ENCODE measurements at regions not wholly inside any gene's neighbourhood (a gene's known extent, or its start where the extent isn't known, plus 50 kb on each side); places are given as distances from the start of the nearest gene placed in this dataset.

DNA sequence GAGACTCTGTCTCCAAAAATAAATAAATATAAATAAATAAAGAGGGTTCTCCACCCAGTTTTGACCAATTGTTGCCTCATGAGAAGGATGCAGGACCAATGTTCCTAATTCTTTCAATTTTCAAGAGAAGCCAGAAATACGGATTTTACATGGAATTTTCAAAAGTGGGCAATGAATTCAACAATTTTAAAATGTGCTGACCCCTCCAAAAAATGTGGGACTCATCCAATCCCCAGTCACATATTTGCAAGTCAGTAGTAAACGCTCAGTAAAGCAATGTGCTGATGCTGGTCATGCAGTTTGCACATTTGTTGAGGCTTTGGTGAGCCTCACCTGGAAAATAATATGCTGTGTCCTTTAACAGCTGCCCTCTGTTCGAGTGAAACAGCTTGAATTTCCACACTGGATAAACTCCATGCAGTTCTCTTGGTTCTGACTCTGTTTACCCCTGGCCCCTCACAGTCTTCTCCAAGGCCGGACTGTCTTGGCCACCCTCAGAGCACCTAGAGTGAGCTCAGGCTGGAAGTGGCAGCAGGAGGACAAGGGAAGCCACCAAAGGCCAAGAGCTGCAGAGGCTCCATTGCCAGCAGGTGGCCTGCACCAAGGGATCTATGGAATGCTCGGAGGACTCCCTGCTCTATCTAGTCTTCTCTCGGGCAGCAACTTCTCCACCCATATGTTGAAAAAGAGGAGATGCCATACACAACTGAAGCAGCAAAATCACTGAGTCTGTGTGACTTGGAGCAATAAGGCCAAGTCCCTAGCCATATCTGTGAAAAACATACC is 246.8 kb downstream of the UACA start:
- H3K4me1 Mint-ChIP-seq: no peaks in the 10 kb centered on the region
- peaks cover 27 to 53% of the 10 kb centered on the region in 2 donors for H3K27me3 Mint-ChIP-seq (ENCODE audit: low read depth in 2 of 2)
- no peak overlapping the region for H3K27ac Mint-ChIP-seq
- peaks cover 5% of the 10 kb centered on the region for H3K36me3 Mint-ChIP-seq
- no peak overlapping the region for H3K4me3 Mint-ChIP-seq
- intact Hi-C loops (cut with micrococcal nuclease): no loop called here
- no peak for DNase-seq
- 94% methylated on average over 6 of the region's 6 CpGs for WGBS (ENCODE audit: insufficient coverage)
- H3K36me3 ChIP-seq (ENCODE audit: control insufficient read depth, insufficient read depth, low read length): no peaks in the 10 kb centered on the region
- no peak for ATAC-seq
- no peak overlapping the region for H3K27ac ChIP-seq (ENCODE audit: low read length)
- no peaks in the 10 kb centered on the region for H3K9me3 ChIP-seq (ENCODE audit: control insufficient read depth, insufficient read depth, low read length)
- H3K9me3 Mint-ChIP-seq: peaks cover 2 to 5% of the 10 kb centered on the region in 2 donors
- TF ChIP-seq, protein P1, sequence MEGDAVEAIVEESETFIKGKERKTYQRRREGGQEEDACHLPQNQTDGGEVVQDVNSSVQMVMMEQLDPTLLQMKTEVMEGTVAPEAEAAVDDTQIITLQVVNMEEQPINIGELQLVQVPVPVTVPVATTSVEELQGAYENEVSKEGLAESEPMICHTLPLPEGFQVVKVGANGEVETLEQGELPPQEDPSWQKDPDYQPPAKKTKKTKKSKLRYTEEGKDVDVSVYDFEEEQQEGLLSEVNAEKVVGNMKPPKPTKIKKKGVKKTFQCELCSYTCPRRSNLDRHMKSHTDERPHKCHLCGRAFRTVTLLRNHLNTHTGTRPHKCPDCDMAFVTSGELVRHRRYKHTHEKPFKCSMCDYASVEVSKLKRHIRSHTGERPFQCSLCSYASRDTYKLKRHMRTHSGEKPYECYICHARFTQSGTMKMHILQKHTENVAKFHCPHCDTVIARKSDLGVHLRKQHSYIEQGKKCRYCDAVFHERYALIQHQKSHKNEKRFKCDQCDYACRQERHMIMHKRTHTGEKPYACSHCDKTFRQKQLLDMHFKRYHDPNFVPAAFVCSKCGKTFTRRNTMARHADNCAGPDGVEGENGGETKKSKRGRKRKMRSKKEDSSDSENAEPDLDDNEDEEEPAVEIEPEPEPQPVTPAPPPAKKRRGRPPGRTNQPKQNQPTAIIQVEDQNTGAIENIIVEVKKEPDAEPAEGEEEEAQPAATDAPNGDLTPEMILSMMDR (IDR thresholded peaks at IDR 0.05): no peak
- H3K27me3 ChIP-seq (ENCODE audit: control insufficient read depth, insufficient read depth, low read length): no peaks in the 10 kb centered on the region
- no peak overlapping the region for H3K4me3 ChIP-seq (ENCODE audit: low read length)
- H3K4me1 ChIP-seq (ENCODE audit: control insufficient read depth, insufficient read depth, low read length): no peaks in the 10 kb centered on the region

DNA sequence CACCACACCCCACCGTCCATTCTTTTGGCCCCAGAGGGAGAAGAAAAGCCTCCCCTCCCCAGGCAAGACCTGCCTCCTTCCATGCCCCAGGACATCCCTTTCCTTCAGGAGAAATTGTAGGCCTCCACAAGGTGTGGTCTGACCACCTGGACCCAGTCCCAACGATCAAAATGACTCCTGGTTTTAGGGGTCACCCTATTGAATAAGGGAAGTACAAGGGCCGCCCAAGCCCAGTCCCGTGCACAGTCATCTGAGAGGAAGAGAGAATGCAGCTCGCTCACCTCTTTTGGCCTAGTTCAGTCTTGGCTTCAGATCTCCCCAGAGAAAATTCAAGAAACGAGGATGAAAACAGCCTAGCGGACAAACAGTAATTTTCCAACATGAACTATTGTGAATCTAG is 249.1 kb downstream of the UACA start:
- Histone ChIP-seq H3K4me3 (ENCODE audit: low read length) (no peak overlapping the region), H3K9me3 (ENCODE audit: control insufficient read depth, insufficient read depth, low read length) (peaks cover 10% of the 10 kb centered on the region), H3K27me3 (ENCODE audit: control insufficient read depth, insufficient read depth, low read length) (no peaks in the 10 kb centered on the region), H3K4me1 (ENCODE audit: control insufficient read depth, insufficient read depth, low read length) (peaks cover 8% of the 10 kb centered on the region), H3K36me3 (ENCODE audit: control insufficient read depth, insufficient read depth, low read length) (no peaks in the 10 kb centered on the region), H3K27ac (ENCODE audit: low read length) (no peak overlapping the region)
- Mint-ChIP-seq H3K27me3 (ENCODE audit: low read depth in 2 of 2) (peaks cover 23 to 60% of the 10 kb centered on the region in 2 donors), H3K27ac (no peak overlapping the region), H3K36me3 (peaks cover 22% of the 10 kb centered on the region), H3K4me1 (peaks cover 9 to 14% of the 10 kb centered on the region in 2 donors), H3K9me3 (peaks cover 7 to 16% of the 10 kb centered on the region in 2 donors), H3K4me3 (no peak overlapping the region)
- ATAC-seq (no peak), DNase-seq (no peak)
- TF ChIP-seq, protein P1 (IDR thresholded peaks at IDR 0.05): no peak
- intact Hi-C loops (cut with micrococcal nuclease): no loop called here
- WGBS (ENCODE audit: insufficient coverage): 73% methylated on average over 7 of the region's 7 CpGs

DNA sequence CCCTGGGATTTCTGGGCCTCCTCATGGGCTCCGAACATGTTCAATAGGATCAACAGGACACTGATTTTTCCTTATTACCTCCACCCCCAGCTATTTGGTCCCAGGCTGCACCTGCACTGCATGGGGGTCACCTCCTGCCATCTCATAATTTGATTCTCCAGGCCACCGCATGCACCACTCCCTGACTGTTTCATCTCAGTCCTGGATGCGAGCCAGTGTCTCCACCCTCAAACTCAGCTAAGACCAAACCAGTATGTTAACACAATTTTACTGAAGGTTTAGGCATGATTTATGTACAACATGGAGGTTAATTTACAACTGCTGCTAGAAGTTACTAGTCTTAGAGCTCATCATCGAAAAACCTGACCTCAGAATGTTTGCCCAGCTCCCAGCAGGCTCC is 249.5 kb downstream of the UACA start:
- Mint-ChIP-seq H3K4me3 (no peak overlapping the region), H3K4me1 (peaks cover 14 to 18% of the 10 kb centered on the region in 2 donors), H3K27ac (no peak overlapping the region), H3K36me3 (peaks cover 22% of the 10 kb centered on the region), H3K27me3 (ENCODE audit: low read depth in 2 of 2) (peaks cover 21 to 59% of the 10 kb centered on the region in 2 donors), H3K9me3 (peaks cover 7 to 16% of the 10 kb centered on the region in 2 donors)
- H3K27ac ChIP-seq (ENCODE audit: low read length): no peak overlapping the region
- H3K27me3 ChIP-seq (ENCODE audit: control insufficient read depth, insufficient read depth, low read length): no peaks in the 10 kb centered on the region
- 85% methylated on average over 4 of the region's 4 CpGs for WGBS (ENCODE audit: insufficient coverage)
- TF ChIP-seq, protein P1 (IDR thresholded peaks at IDR 0.05): no peak
- H3K9me3 ChIP-seq (ENCODE audit: control insufficient read depth, insufficient read depth, low read length): peaks cover 10% of the 10 kb centered on the region
- DNase-seq: no peak
- no peaks in the 10 kb centered on the region for H3K36me3 ChIP-seq (ENCODE audit: control insufficient read depth, insufficient read depth, low read length)
- H3K4me3 ChIP-seq (ENCODE audit: low read length): no peak overlapping the region
- intact Hi-C loops (cut with micrococcal nuclease): no loop called here
- ATAC-seq: no peak
- peaks cover 12% of the 10 kb centered on the region for H3K4me1 ChIP-seq (ENCODE audit: control insufficient read depth, insufficient read depth, low read length)
